ENCODE measurements at regions not wholly inside any gene's neighbourhood (a gene's known extent, or its start where the extent isn't known, plus 50 kb on each side); places are given as distances from the start of the nearest gene placed in this dataset.

DNA sequence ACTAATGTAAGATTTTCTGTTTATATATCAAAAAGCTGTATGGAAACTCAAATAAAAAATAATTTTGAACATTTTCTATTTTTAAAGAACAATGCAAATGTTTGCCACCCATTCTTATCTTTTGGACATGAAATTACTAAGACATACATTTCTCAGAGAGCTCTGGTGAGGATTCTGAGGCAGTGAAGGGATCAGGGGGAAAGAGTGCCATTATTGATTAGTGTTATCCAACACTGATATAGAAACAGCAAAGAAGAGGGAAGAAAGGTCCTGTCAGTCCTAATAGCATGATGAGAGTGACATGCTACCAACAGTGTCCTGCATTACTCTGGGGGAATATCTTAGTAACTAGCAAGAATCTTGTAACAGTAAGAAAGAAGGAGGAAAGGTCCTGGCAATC lies 282.2 kb downstream of the RPL10L start:
- no peak overlapping the region for H3K9ac ChIP-seq (ENCODE audit: insufficient read depth in 1 of 2, low read depth in 2 of 2, low read length in 2 of 2)
- in situ Hi-C loops (cut with MboI) = no loop called here
- ChIA-PET POLR2A (no interaction called here), CTCF (ENCODE audit: low intra/inter-chr PET ratio) (no interaction called here)
- H3K9me1 ChIP-seq (ENCODE audit: control insufficient read depth, insufficient read depth, low read length) = no peaks in the 10 kb centered on the region
- no peaks in the 10 kb centered on the region for H3K79me2 ChIP-seq (ENCODE audit: control insufficient read depth, insufficient read depth, low read length)
- BruUV-seq (replicated peaks) = no TSS peak
- no peak for DNase-seq (ENCODE audit: extremely low read depth in 1 of 4, low spot score in 3 of 4)
- no peaks in the 10 kb centered on the region for H4K20me1 ChIP-seq (replicated peaks; ENCODE audit: control insufficient read depth, insufficient read depth, low read length)
- H3K9me3 ChIP-seq (replicated peaks; ENCODE audit: control insufficient read depth, insufficient read depth, low read depth, low read length) = no peaks in the 10 kb centered on the region
- ATAC-seq = no peak
- H3K4me2 ChIP-seq (ENCODE audit: insufficient read depth, low read length) = no peak overlapping the region
- no peaks in the 10 kb centered on the region for H3K27me3 ChIP-seq (ENCODE audit: control insufficient read depth in 2 of 2, insufficient read depth in 2 of 2, low read length in 2 of 2)
- intact Hi-C loops (cut with micrococcal nuclease) = no loop called here
- no peaks in the 10 kb centered on the region for H3K4me1 ChIP-seq (replicated peaks in 1 of 2; ENCODE audit: control insufficient read depth in 2 of 2, insufficient read depth in 2 of 2, low read length in 2 of 2)
- no peak for FAIRE-seq
- no peak overlapping the region for H3K4me3 ChIP-seq
- H3K27ac ChIP-seq (ENCODE audit: extremely low read depth, low read depth, low read length) = no peak overlapping the region
- no peak overlapping the region for H2AFZ ChIP-seq (ENCODE audit: low read depth, low read length)
- TF ChIP-seq GATAD2A (IDR thresholded peaks at IDR 0.05) = no peak
- no peak for TF ChIP-seq TAF7 (tag; IDR thresholded peaks at IDR 0.05)
- no peak for TF ChIP-seq POLR2A (conservative IDR thresholded peaks at IDR 0.05)
- TF ChIP-seq, protein P1, sequence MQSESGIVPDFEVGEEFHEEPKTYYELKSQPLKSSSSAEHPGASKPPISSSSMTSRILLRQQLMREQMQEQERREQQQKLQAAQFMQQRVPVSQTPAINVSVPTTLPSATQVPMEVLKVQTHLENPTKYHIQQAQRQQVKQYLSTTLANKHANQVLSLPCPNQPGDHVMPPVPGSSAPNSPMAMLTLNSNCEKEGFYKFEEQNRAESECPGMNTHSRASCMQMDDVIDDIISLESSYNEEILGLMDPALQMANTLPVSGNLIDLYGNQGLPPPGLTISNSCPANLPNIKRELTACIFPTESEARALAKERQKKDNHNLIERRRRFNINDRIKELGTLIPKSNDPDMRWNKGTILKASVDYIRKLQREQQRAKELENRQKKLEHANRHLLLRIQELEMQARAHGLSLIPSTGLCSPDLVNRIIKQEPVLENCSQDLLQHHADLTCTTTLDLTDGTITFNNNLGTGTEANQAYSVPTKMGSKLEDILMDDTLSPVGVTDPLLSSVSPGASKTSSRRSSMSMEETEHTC (IDR thresholded peaks at IDR 0.05) = no peak
- TF ChIP-seq, protein P2, sequence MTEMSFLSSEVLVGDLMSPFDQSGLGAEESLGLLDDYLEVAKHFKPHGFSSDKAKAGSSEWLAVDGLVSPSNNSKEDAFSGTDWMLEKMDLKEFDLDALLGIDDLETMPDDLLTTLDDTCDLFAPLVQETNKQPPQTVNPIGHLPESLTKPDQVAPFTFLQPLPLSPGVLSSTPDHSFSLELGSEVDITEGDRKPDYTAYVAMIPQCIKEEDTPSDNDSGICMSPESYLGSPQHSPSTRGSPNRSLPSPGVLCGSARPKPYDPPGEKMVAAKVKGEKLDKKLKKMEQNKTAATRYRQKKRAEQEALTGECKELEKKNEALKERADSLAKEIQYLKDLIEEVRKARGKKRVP (CRISPR knock-in tag; IDR thresholded peaks at IDR 0.05) = no peak
- TF ChIP-seq RHOXF2B (CRISPR knock-in tag; conservative IDR thresholded peaks at IDR 0.05) = no peak
- TF ChIP-seq, protein P3, sequence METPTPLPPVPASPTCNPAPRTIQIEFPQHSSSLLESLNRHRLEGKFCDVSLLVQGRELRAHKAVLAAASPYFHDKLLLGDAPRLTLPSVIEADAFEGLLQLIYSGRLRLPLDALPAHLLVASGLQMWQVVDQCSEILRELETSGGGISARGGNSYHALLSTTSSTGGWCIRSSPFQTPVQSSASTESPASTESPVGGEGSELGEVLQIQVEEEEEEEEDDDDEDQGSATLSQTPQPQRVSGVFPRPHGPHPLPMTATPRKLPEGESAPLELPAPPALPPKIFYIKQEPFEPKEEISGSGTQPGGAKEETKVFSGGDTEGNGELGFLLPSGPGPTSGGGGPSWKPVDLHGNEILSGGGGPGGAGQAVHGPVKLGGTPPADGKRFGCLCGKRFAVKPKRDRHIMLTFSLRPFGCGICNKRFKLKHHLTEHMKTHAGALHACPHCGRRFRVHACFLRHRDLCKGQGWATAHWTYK (CRISPR knock-in tag; IDR thresholded peaks at IDR 0.05) = no peak
- no peak for TF ChIP-seq ETS2 (tag; IDR thresholded peaks at IDR 0.05; ENCODE audit: borderline replicate concordance, poor library complexity, severe bottlenecking)
- no peak for TF ChIP-seq ZNF311 (CRISPR knock-in tag; IDR thresholded peaks at IDR 0.05)
- TF ChIP-seq ZNF431 (CRISPR knock-in tag; IDR thresholded peaks at IDR 0.05) = no peak
- TF ChIP-seq ZNF830 (CRISPR knock-in tag; IDR thresholded peaks at IDR 0.05) = no peak
- no peak for TF ChIP-seq ARID1B (IDR thresholded peaks at IDR 0.05)
- no peak for TF ChIP-seq ZBTB7A (IDR thresholded peaks at IDR 0.05; ENCODE audit: borderline replicate concordance, control insufficient read depth, low read depth, low read length)
- no peak for TF ChIP-seq CREB1 (IDR thresholded peaks at IDR 0.05)
- no peak for TF ChIP-seq CREB1 (CRISPR knock-in tag; IDR thresholded peaks at IDR 0.05)
- H3K36me3 ChIP-seq (ENCODE audit: control insufficient read depth, insufficient read depth, low read length) = no peaks in the 10 kb centered on the region

All from K562 (cell line).